ENCODE measurements at regions not wholly inside any gene's neighbourhood (a gene's known extent, or its start where the extent isn't known, plus 50 kb on each side); places are given as distances from the start of the nearest gene placed in this dataset.
"Not testable (repeated sequence)": the region's sequence is repeated elsewhere in the genome, so short reads cannot be mapped to it uniquely, and the experiment has no call there.

DNA sequence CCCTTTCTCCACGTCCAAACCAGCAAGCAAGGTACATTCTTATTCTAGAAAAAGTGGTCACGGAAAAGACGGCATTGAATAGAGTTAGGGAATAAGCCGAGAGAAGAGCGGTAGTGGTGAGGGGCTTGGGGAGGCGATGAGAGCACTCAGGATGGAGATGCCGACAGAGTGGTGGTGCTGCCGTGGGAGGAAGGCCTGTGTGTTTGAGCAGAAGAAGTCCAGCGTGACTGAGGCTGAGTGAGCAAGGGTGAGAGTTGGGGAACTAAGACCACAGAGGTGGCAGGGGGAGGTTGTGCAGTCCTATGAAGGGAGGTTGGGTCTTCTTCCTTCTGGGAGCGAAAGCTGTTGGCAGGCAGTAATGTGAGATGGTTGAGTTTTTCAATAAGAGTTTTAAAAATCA lies 252.3 kb downstream of the ABCC12 start:
- intact Hi-C loops (cut with micrococcal nuclease; ENCODE audit: unreplicated experiment) (no loop called here), in situ Hi-C loops (cut with HindIII; ENCODE audit: low pct_unique_long_range_greater_than_20kb, low sequenced_read_pairs) (no loop called here)
- Histone ChIP-seq H3K27ac (ENCODE audit: low read length) (no peak overlapping the region), H3K27me3 (ENCODE audit: control insufficient read depth, insufficient read depth, low read length) (no peaks in the 10 kb centered on the region), H3K9me3 (ENCODE audit: control insufficient read depth, insufficient read depth, low read depth, low read length) (no peaks in the 10 kb centered on the region), H3K36me3 (ENCODE audit: control insufficient read depth, insufficient read depth, low read length) (no peaks in the 10 kb centered on the region), H3K4me1 (ENCODE audit: control insufficient read depth, insufficient read depth, low read length) (no peaks in the 10 kb centered on the region), H3K4me3 (ENCODE audit: low read depth in 2 of 2, low read length in 2 of 2) (no peak overlapping the region)
- ChIA-PET POLR2A (no interaction called here), CTCF (no interaction called here)
- TF ChIP-seq TCF7L2 (IDR thresholded peaks at IDR 0.05; ENCODE audit: low read depth, low read length) (no peak), POLR2AphosphoS5 (IDR thresholded peaks at IDR 0.05; ENCODE audit: low read depth, low read length) (no peak), REST (IDR thresholded peaks at IDR 0.05; ENCODE audit: insufficient read depth in 1 of 2, low read depth in 2 of 2, low read length in 1 of 2) (no peak), SIN3A (IDR thresholded peaks at IDR 0.05; ENCODE audit: borderline replicate concordance, insufficient read depth, low read depth, low read length) (no peak)
- TF ChIP-seq, protein P1, sequence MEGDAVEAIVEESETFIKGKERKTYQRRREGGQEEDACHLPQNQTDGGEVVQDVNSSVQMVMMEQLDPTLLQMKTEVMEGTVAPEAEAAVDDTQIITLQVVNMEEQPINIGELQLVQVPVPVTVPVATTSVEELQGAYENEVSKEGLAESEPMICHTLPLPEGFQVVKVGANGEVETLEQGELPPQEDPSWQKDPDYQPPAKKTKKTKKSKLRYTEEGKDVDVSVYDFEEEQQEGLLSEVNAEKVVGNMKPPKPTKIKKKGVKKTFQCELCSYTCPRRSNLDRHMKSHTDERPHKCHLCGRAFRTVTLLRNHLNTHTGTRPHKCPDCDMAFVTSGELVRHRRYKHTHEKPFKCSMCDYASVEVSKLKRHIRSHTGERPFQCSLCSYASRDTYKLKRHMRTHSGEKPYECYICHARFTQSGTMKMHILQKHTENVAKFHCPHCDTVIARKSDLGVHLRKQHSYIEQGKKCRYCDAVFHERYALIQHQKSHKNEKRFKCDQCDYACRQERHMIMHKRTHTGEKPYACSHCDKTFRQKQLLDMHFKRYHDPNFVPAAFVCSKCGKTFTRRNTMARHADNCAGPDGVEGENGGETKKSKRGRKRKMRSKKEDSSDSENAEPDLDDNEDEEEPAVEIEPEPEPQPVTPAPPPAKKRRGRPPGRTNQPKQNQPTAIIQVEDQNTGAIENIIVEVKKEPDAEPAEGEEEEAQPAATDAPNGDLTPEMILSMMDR (IDR thresholded peaks at IDR 0.05), result no peak
- BruUV-seq (replicated peaks), result no TSS peak
- DNase-seq (ENCODE audit: low read depth, low spot score) (no peak), ATAC-seq (no peak)

DNA sequence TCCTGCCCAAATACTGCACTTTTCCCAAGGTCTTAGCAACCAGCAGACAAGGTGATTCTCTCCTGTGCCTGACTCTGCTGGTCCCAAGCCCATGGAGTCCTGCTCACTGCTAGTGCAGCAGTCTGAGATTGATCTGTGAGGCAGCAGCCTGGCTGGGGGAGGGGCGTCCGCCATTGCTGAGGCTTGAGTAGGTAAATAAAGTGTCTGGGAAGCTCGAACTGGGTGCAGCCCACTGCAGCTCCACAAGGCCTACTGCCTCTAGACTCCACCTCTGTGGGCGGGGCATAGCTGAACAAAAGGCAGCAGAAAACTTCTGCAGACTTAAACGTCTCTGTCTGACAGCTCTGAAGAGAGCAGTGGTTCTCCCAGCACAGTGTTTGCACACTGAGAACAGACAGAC lies 258.7 kb downstream of the ABCC12 start:
- in situ Hi-C loops (cut with HindIII; ENCODE audit: low pct_unique_long_range_greater_than_20kb, low sequenced_read_pairs); H3K4me1 ChIP-seq (ENCODE audit: control insufficient read depth, insufficient read depth, low read length); POLR2A ChIA-PET; intact Hi-C loops (cut with micrococcal nuclease; ENCODE audit: unreplicated experiment); H3K27me3 ChIP-seq (ENCODE audit: control insufficient read depth, insufficient read depth, low read length); H3K36me3 ChIP-seq (ENCODE audit: control insufficient read depth, insufficient read depth, low read length); CTCF ChIA-PET; H3K27ac ChIP-seq (ENCODE audit: low read length); H3K4me3 ChIP-seq (ENCODE audit: low read depth in 2 of 2, low read length in 2 of 2); DNase-seq (ENCODE audit: low read depth, low spot score); BruUV-seq (replicated peaks); H3K9me3 ChIP-seq (ENCODE audit: control insufficient read depth, insufficient read depth, low read depth, low read length); ATAC-seq: not testable (repeated sequence)

DNA sequence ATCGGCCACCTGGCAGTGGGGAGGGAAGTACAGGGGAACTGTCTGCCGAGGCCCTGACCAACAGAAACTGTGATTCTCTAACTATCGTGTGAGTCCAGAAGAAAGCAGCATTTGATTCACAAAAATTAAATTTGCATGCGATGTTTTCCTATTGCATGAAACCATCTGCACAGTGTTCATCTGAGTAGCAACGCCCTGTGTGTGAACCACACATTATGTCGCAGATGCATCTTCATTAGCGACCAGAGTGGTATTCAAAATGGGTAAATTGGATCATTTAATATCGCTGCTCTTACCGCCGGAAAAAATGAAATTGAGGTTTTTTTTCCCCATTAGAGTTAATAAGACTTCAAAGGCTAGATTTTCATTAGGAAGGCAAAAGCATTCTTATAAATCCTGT lies 260.6 kb downstream of the ABCC12 start:
- Histone ChIP-seq H3K4me3 (ENCODE audit: low read depth in 2 of 2, low read length in 2 of 2) (no peak overlapping the region), H3K4me1 (ENCODE audit: control insufficient read depth, insufficient read depth, low read length) (no peaks in the 10 kb centered on the region), H3K36me3 (ENCODE audit: control insufficient read depth, insufficient read depth, low read length) (no peaks in the 10 kb centered on the region), H3K27ac (ENCODE audit: low read length) (no peak overlapping the region), H3K27me3 (ENCODE audit: control insufficient read depth, insufficient read depth, low read length) (no peaks in the 10 kb centered on the region), H3K9me3 (ENCODE audit: control insufficient read depth, insufficient read depth, low read depth, low read length) (no peaks in the 10 kb centered on the region)
- intact Hi-C loops (cut with micrococcal nuclease; ENCODE audit: unreplicated experiment) (no loop called here), in situ Hi-C loops (cut with HindIII; ENCODE audit: low pct_unique_long_range_greater_than_20kb, low sequenced_read_pairs) (no loop called here)
- BruUV-seq (replicated peaks), result no TSS peak
- POLR2A ChIA-PET, result no interaction called here
- ATAC-seq, result no peak
- CTCF ChIA-PET, result no interaction called here
- no peak for DNase-seq (ENCODE audit: low read depth, low spot score)
- TF ChIP-seq SIN3A (IDR thresholded peaks at IDR 0.05; ENCODE audit: borderline replicate concordance, insufficient read depth, low read depth, low read length) (no peak), POLR2AphosphoS5 (IDR thresholded peaks at IDR 0.05; ENCODE audit: low read depth, low read length) (no peak), REST (IDR thresholded peaks at IDR 0.05; ENCODE audit: insufficient read depth in 1 of 2, low read depth in 2 of 2, low read length in 1 of 2) (no peak), TCF7L2 (IDR thresholded peaks at IDR 0.05; ENCODE audit: low read depth, low read length) (no peak)
- TF ChIP-seq, protein P1 (IDR thresholded peaks at IDR 0.05), result no peak
